Motor neuron (in vitro differentiated cells): ENCODE measurements at regions not wholly inside any gene's neighbourhood (a gene's known extent, or its start where the extent isn't known, plus 50 kb on each side); places are given as distances from the start of the nearest gene placed in this dataset.
"Not testable (repeated sequence)": the region's sequence is repeated elsewhere in the genome, so short reads cannot be mapped to it uniquely, and the experiment has no call there.

Experiments
- ATAC-seq, 8 experiments: fragments of 200-7000 bp; cut with Tn5 transposase; replicated peaks in 6 of 8; 2 replicates each; pipeline ENCODE4 v1.8.0; 2021; ENCODE audit warnings: mild to moderate bottlenecking in 8 of 8, moderate library complexity in 8 of 8
- H3K27ac ChIP-seq, 2 donors: fragments of 250-450 bp; sonication (Bioruptor Pico); 2 replicates each; pipeline ENCODE4 v1.9.0; 2021; ENCODE audit warnings: antibody characterized with exemption in 2 of 2, mild to moderate bottlenecking in 2 of 2, moderate library complexity in 1 of 2
- H3K4me1 ChIP-seq, 2 donors: fragments of 250-450 bp; sonication (Bioruptor Pico); replicated peaks in 1 of 2; 2 replicates each; pipeline ENCODE4 v1.6.1; 2021; ENCODE audit warnings: antibody characterized with exemption in 2 of 2, mild to moderate bottlenecking in 2 of 2, moderate library complexity in 1 of 2
- H3K4me3 ChIP-seq, 5 donors: fragments of 250-450 bp; sonication (Bioruptor Pico); 2 replicates each; pipeline ENCODE4 v1.9.0; 2021; ENCODE audit warnings: antibody characterized with exemption in 5 of 5, mild to moderate bottlenecking in 5 of 5, moderate library complexity in 4 of 5
- WGBS, 10 experiments: fragments of 450-650 bp; shearing (Covaris generic); methylation state at CpG; one replicate each; pipeline ENCODE4 v1.0.0; 2022; 5-methylcytosine and 5-hydroxymethylcytosine counted together
- in situ Hi-C, 9 experiments: fragments of 400-800 bp; cut with MboI; loops; one replicate each; pipeline ENCODE4 v1.15.0; 2021; ENCODE audit warnings: low sequenced_read_pairs in 9 of 9, low pct_unique_long_range_greater_than_20kb in 2 of 9; ENCODE audit not compliant: unreplicated experiment in 9 of 9

DNA sequence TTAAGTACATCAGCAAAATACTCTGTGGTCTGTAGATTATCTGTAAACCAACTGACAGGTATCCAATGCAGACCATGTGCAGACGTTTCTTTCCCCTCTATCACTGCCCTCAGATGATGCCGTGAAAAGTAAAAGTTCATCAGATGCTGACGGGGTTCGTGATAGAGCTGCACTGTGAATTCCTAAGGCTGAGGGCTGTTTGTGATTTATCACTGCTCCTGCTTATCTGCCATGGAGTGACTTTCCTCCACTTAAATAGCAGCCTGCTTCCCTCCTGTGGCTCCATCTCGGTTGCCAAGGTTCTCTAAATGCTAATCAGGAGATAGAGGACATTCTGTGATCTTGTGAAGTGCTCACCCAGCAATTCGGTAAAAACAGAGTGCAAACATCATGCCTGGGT, 89.3 kb upstream of the SRD5A3 start:
- Histone ChIP-seq H3K4me3 (no peak overlapping the region), H3K27ac (no peak overlapping the region), H3K4me1 (peaks cover 0 to 2% of the 10 kb centered on the region in 2 donors)
- ATAC-seq, result peak in 1 of 8 experiments; percentile 19
- 0 to 67% (median 29%) methylated on average over 1 to 6 of the region's 6 CpGs for WGBS, 10 experiments
- in situ Hi-C loops, result no loop called here

DNA sequence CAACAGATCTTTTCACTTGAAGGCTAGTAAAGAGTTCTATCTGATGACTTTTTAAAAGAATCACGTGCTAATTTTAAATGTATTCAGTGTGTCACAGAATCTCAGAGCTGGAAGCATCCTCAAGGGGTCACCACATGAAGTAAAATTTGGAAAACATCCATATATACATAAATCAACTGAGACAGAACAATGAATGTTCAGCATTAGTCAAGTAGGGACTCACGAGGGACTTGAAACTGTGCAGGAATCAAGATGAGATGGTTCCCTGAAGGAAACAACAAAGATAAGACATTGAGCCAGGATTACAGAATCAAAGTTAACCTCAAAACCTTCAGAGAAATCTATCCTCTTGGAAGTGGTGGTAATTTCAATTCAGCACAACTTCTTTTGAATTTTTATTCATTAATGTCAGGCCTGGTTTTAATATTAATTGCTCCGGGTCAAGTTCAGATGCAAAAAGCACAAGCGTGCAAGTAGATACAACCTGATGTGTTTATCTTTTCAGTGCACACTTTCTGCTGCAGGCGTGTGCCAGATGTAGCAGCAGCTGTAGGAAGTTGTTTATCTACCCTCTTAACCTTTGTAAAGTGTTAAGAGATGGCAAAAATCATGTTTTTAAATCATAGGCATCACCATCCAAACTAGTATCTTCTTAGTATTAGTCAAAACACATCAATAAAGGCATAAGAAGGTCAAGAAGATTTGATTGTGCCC, 87.7 kb upstream of the SRD5A3 start:
- in situ Hi-C loops, result no loop called here
- Histone ChIP-seq H3K4me1 (peaks cover 0 to 2% of the 10 kb centered on the region in 2 donors), H3K27ac (no peak overlapping the region), H3K4me3 (no peak overlapping the region)
- no peak for ATAC-seq
- WGBS, 10 experiments, result 42 to 100% (median 83%) methylated on average over 1 to 5 of the region's 5 CpGs; no CpG with 5 or more reads in 1 of the 10 experiments

DNA sequence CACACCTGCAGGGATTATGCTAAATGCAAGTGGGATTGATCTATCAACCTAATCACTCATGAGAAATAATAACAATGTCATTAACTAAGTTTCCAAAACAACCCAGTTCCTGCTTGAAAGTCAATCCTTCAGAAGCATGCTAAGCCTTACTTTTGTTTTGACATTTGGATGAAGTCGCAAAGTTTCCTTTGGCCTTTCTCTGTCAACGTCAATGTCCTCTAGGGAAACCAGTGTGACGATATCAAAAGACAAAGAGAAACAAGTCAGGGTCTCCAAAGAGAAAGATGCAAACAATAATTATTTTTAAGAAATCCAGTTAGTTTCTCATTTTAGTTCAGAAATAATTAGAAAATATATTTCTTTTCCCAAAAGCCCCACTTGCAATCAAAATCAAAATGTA, 86.7 kb upstream of the SRD5A3 start:
- Histone ChIP-seq H3K27ac (no peak overlapping the region), H3K4me1 (peaks cover 0 to 2% of the 10 kb centered on the region in 2 donors), H3K4me3 (no peak overlapping the region)
- ATAC-seq, result no peak
- WGBS, 10 experiments, result 63 to 100% (median 85%) methylated on average over 1 to 3 of the region's 3 CpGs; no CpG with 5 or more reads in 1 of the 10 experiments
- in situ Hi-C loops, result no loop called here

DNA sequence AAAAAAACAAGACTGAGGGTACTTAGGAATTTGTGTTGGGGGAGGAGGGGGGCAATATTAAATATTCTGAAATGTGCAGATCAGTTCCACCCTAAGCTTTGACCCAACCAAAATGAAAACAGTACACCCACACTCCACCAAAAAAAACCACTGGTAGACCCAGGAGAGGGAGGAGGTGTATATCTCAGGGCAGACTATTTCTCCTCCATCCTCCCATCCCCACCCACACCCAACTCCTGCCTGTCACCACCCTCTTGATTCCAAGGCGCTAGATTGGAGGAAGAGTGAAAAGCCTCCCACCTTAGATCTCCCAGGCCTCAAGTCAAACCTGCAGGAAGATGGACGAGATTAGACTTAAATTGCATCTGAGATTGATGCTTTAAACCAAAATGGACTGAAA, 76.6 kb upstream of the SRD5A3 start:
- H3K4me3 ChIP-seq, result no peak overlapping the region
- in situ Hi-C loops, result no loop called here
- no peak overlapping the region for H3K27ac ChIP-seq
- H3K4me1 ChIP-seq, result no peaks in the 10 kb centered on the region
- WGBS, 10 experiments, result 0 to 100% (median 70%) methylated on average over 1 to 2 of the region's 2 CpGs; no CpG with 5 or more reads in 4 of the 10 experiments
- no peak for ATAC-seq

DNA sequence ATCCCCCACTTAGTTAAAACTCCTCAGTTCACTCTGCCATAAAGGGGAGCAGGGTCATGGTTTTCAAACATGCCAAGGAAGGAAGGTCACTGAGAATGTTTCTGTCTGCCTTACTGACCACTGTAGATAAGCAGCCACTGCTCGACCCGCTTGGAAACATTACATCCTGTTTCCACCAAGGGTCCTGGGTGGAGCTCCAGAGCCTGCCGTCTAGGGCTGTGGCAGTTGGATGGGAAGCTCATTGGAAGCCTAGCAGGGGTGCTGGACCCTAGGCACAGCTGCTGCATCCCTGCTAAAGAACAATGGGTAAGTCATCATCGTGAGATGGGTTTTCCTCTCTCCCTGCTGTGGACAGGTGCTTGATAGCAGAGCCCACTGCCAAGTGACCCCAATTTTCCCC, 76.0 kb upstream of the SRD5A3 start:
- Histone ChIP-seq H3K4me3 (no peak overlapping the region), H3K27ac (no peak overlapping the region), H3K4me1 (no peaks in the 10 kb centered on the region)
- in situ Hi-C loops, result no loop called here
- ATAC-seq, result no peak
- 61 to 100% (median 83%) methylated on average over 1 to 4 of the region's 4 CpGs; no CpG with 5 or more reads in 3 of the 10 experiments for WGBS, 10 experiments

DNA sequence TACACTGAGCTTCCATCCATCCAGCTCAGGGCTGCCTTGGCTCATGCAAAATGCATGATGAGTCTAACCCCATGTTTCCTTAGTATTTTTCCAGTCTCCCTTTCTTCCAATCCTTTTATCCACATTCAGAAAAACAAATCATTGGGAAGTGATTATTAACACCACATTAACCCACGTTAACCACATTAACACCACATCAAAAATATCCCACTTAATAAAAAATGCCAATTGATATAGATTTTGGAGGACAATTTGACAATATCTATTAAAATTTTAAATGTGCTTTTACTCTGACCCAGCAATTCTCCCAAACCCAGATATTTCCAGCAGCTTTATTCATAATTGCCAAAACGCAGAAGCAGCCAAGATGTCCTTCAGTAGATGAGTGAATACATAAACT, 75.6 kb upstream of the SRD5A3 start:
- in situ Hi-C loops, result no loop called here
- ATAC-seq, result no peak
- 6 to 94% (median 59%) methylated on average over 1 to 2 of the region's 2 CpGs; no CpG with 5 or more reads in 3 of the 10 experiments for WGBS, 10 experiments
- H3K4me3 ChIP-seq, result no peak overlapping the region
- H3K4me1 ChIP-seq, result no peaks in the 10 kb centered on the region
- H3K27ac ChIP-seq, result no peak overlapping the region

DNA sequence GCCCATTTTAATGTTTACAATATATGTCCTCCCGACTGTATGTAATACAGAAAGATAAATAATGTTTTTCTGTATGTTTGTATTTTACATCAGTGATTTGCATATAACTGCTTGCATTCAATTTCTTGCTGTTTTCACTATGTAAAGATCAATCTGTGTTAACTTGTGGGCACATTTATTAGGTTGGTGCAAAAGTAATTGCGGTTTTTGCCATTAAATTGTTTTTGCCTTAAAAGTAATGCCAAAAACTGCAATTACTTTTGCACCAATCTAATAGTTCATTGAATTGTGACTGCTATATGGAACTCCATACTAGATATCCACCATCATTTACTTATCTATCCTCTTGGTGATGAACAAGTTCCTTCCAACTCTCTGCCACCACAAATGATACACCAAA, 73.9 kb upstream of the SRD5A3 start:
- no peak overlapping the region for H3K4me3 ChIP-seq
- H3K4me1 ChIP-seq, result no peaks in the 10 kb centered on the region
- no peak overlapping the region for H3K27ac ChIP-seq
- in situ Hi-C loops, result no loop called here
- WGBS, 10 experiments, result 8 to 100% (median 74%) methylated on average over 1 to 2 of the region's 2 CpGs; no CpG with 5 or more reads in 2 of the 10 experiments
- no peak for ATAC-seq

DNA sequence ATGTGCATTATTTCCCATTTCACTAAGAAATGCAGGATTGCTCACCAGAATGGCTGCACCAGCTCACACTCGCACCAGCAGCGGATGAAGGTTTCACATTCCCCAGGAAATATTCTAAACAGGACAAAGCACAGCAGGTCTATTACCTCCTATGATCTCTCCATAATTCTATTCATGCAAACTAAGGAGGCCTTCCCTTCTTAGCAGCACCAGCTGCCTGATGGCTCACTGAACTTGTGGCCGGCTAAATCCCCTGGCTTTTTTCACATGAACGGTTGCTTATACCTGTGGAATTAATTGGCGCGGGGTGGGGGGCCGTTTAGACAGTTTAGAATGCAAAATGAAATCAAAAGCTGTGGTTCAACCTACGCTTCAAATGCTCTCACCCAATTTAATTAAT, 73.5 kb upstream of the SRD5A3 start:
- peak in 2 of 8 experiments; percentile 46 to 69 for ATAC-seq
- Histone ChIP-seq H3K27ac (no peak overlapping the region), H3K4me3 (no peak overlapping the region), H3K4me1 (no peaks in the 10 kb centered on the region)
- in situ Hi-C loops, result no loop called here
- WGBS, 10 experiments, result 29 to 89% (median 73%) methylated on average over 2 to 8 of the region's 8 CpGs; no CpG with 5 or more reads in 1 of the 10 experiments

DNA sequence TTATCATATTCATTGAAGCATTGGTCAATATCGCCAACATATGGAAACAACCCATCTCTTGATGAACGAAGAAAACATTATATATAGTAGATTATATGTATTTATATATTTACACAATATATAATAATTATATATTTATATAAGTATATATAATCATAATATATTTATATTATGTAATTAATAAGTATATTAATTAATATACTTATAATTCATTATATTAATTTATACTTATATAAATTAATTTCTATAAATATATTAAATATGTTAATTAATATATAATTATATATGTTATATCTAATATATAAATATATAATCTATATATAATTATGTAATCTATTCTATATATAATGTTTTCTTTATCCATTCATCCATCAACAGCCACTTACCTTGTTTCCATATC, 69.0 kb upstream of the SRD5A3 start:
- no peak for ATAC-seq
- 68 to 100% (median 80%) methylated on average over 1 to 2 of the region's 2 CpGs; no CpG with 5 or more reads in 1 of the 10 experiments for WGBS, 10 experiments

DNA sequence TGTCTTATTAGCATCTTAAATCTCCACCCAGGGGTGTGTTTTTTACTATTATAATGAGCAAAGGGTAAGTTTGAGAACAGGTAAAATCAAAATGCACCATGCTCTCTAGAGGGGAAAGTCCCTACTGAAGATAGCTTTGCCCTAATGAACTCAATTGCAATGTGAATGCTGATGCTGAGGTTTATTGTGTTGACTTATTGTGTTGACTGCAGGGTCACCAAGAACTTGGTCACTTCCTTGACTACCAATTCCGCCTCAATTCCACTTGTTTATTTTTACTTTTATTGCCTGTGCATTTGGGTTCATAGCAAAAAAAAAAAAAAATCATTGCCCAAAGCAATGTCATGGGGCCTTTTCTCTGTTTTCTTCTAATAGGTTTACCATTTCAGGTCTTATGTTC, 67.7 kb upstream of the SRD5A3 start:
- ATAC-seq, result no peak

More for the DNA sequence above, 69.0 kb upstream of the SRD5A3 start:
- Histone ChIP-seq H3K27ac (no peak overlapping the region), H3K4me3 (no peak overlapping the region), H3K4me1 (peaks cover 0 to 4% of the 10 kb centered on the region in 2 donors)
- in situ Hi-C loops, result no loop called here

DNA sequence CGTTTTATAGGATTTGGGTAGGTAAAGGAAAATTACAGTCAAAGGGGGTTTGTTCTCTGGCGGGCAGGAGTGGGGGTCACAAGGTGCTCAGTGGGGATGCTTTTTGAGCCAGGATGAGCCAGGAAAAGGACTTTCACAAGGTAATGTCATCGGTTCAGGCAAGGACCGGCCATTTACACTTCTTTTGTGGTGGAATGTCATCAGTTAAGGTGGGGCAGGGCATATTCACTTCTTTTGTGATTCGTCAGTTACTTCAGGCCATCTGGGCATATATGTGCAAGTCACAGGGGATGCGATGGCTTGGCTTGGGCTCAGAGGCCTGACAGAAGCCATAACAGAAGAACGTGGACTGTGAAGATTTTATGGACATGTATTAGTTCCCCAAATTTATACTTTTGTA, 65.6 kb upstream of the SRD5A3 start:
- H3K4me3 ChIP-seq, in situ Hi-C loops, H3K4me1 ChIP-seq, H3K27ac ChIP-seq, ATAC-seq: not testable (repeated sequence)
- WGBS, 10 experiments, result 62 to 86% (median 80%) methylated on average over 1 to 3 of the region's 7 CpGs; no CpG with 5 or more reads in 6 of the 10 experiments

More for the DNA sequence above, 67.7 kb upstream of the SRD5A3 start:
- WGBS, 10 experiments, result 25 to 100% (median 82%) methylated on average over 1 of the region's 1 CpG; no CpG with 5 or more reads in 2 of the 10 experiments
- in situ Hi-C loops, result no loop called here
- Histone ChIP-seq H3K27ac (no peak overlapping the region), H3K4me1 (peaks cover 0 to 4% of the 10 kb centered on the region in 2 donors), H3K4me3 (no peak overlapping the region)

DNA sequence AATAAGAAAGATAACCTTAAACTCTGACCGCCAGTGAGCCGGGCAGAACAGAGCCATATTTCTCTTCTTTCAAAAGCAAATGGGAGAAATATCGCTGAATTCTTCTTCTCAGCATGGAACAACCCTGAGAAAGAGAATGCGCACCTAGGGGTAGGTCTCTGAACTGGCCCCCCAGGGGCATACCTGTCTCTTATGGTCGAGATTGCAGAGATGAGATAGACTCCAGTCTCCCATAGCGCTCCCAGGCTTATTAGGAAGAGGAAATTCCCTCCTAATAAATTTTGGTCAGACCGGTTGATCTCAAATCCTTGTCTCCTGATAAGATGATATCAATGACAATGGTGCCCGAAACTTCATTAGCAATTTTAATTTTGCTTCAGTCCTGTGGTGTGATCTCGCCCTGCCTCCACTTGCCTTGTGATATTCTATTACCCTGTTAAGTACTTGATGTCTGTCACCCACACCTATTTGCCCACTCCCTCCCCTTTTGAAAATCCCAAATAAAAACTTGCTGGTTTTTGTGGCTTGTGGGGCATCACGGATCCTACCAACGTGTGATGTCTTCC, 64.8 kb upstream of the SRD5A3 start:
- not testable (repeated sequence) for ATAC-seq

DNA sequence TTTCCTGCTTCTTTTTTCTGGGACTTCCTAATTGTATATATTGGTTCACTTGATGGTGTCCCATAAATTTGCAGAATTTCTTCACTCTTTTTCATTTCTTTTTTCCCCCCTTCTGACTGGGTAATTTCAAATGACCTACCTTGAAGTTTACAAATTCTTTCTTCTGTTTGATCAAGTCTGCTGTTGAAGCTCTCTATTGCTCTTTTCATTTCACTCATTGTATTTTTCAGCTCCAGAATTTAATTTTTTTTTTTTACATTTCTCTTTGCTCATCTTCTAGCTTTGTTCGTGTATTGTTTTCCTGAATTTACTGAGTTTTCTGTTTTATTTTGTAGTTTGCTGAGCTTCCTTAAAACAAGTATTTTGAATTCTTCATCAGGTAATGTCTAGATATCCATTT, 61.7 kb upstream of the SRD5A3 start:
- Histone ChIP-seq H3K4me3 (no peak overlapping the region), H3K4me1 (peaks cover 0 to 4% of the 10 kb centered on the region in 2 donors), H3K27ac (no peak overlapping the region)
- ATAC-seq, result no peak
- 4 to 100% (median 81%) methylated on average over 1 of the region's 1 CpG; no CpG with 5 or more reads in 2 of the 10 experiments for WGBS, 10 experiments
- in situ Hi-C loops, result no loop called here

More for the DNA sequence above, 64.8 kb upstream of the SRD5A3 start:
- in situ Hi-C loops, H3K4me3 ChIP-seq, H3K27ac ChIP-seq, H3K4me1 ChIP-seq: not testable (repeated sequence)
- 23 to 81% (median 50%) methylated on average over 2 to 10 of the region's 11 CpGs; no CpG with 5 or more reads in 2 of the 10 experiments for WGBS, 10 experiments
